ENCODE measurements at regions not wholly inside any gene's neighbourhood (a gene's known extent, or its start where the extent isn't known, plus 50 kb on each side); places are given as distances from the start of the nearest gene placed in this dataset.

DNA sequence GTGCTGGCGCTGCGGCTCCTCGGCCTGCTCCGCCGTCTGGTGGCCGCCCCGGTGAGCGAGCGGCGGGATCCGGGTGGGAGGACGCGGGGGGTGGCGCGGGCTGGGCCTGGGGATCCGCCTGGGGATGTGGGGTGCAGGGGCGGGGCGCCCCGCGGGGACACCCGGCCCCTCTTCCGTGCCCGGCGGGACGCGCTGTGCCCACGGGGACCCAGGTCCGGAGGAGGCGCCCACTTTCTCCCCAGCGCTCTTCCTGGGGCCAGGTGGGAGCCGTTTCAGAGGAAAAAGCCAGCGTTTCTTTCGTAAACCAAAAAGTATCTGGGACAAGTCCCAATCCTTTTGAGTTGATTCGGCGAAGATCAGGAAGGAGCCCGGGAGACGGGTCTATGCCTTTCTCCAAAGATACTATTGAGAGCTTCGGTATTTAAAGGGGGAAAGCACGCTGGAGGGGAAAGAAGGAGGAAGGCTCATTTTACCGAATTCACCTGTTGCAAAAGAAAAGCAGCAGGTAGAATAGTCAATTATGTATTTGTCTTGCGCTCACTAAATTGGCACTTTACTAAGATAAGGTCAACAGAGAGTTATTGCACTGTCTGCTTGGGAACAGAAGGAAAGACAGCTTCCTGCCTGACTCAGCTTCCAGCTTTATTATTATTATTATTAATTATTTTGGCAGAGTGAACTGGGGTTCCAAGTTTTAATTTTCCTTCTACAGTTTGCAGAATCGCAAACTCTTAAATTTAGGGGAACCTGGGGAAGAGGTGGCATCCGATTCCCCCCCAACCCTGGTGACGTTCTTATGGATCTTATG is 81.5 kb upstream of the CD99 start:
- Histone ChIP-seq H3K79me2 (ENCODE audit: control insufficient read depth, insufficient read depth, low read length) (peaks cover 51% of the 10 kb centered on the region), H3K9me3 (replicated peaks; ENCODE audit: control insufficient read depth, insufficient read depth, low read length) (no peaks in the 10 kb centered on the region), H3K9ac (replicated peaks; ENCODE audit: extremely low read depth, insufficient read depth, low read length) (peak overlapping the region; percentile 88), H3K4me3 (replicated peaks in 1 of 3; ENCODE audit: insufficient read depth in 1 of 3, low read depth in 1 of 3, low read length in 3 of 3) (peak overlapping the region; percentile 46 to 98 (median 98)), H3K4me1 (ENCODE audit: control insufficient read depth, extremely low read depth, insufficient read depth, low read length) (peaks cover 29% of the 10 kb centered on the region), H3K4me2 (ENCODE audit: insufficient read depth, low read length) (peak overlapping the region; percentile 96), H3K36me3 (ENCODE audit: control insufficient read depth in 2 of 2, extremely low read depth in 1 of 2, insufficient read depth in 2 of 2, low read length in 2 of 2) (peaks cover 0 to 10% of the 10 kb centered on the region in 2 experiments), H4K20me1 (replicated peaks; ENCODE audit: control insufficient read depth, extremely low read depth, insufficient read depth, low read length) (no peaks in the 10 kb centered on the region), H3K9me1 (replicated peaks; ENCODE audit: control insufficient read depth, extremely low read depth, insufficient read depth, low read length) (no peaks in the 10 kb centered on the region), H3K27ac (ENCODE audit: insufficient read depth, low read depth, low read length) (peak overlapping the region; percentile 83), H2AFZ (ENCODE audit: low read depth, low read length) (peak overlapping the region; percentile 50), H3K27me3 (ENCODE audit: control insufficient read depth in 2 of 2, insufficient read depth in 2 of 2, low read length in 2 of 2) (no peaks in the 10 kb centered on the region)
- DNase-seq (ENCODE audit: low read depth, low spot score) (peak; percentile 58), FAIRE-seq (peak; percentile 44)
- dilution Hi-C loops (cut with MboI; ENCODE audit: extremely low pct_ligation_motif_present, low sequenced_read_pairs), result no loop called here
- TF ChIP-seq FOS (IDR thresholded peaks at IDR 0.05; ENCODE audit: borderline replicate concordance, insufficient read depth, low read length), result peak; percentile 51
- no peak for TF ChIP-seq POLR2AphosphoS5 (IDR thresholded peaks at IDR 0.05; ENCODE audit: insufficient read depth, low read depth, low read length)
- TF ChIP-seq CTCF (IDR thresholded peaks at IDR 0.05; ENCODE audit: extremely low read depth in 1 of 2, insufficient read depth in 1 of 2, low read depth in 1 of 2, low read length in 2 of 2), result peak in 1 of 2 donors; percentile 14
- TF ChIP-seq GATA2 (IDR thresholded peaks at IDR 0.05; ENCODE audit: insufficient read depth, insufficient read length, low read depth, low read length), result peak; percentile 24
- TF ChIP-seq EZH2 (IDR thresholded peaks at IDR 0.05; ENCODE audit: borderline replicate concordance, low read depth, low read length, severe bottlenecking), result no peak
- ChIA-PET POLR2A (no interaction called here), CTCF (no interaction called here)
- BruUV-seq (replicated peaks), result TSS peak; percentile 8
- intact Hi-C loops (cut with micrococcal nuclease), result loop anchor here (1.0 kb wide), 2 partner anchors 109 to 1156 kb away; partner anchors contain the start of genes DHRSX and ZBED1

Data from endothelial cell of umbilical vein (primary cell).